Astrocyte of the cerebellum (primary cell): ENCODE measurements at regions not wholly inside any gene's neighbourhood (a gene's known extent, or its start where the extent isn't known, plus 50 kb on each side); places are given as distances from the start of the nearest gene placed in this dataset.
A peak's percentile ranks its signal among the peaks of the same experiment; 100 is the strongest.

Experiments used
- DNase-seq: peaks from one replicate; pipeline ENCODE4 v3.0.0-alpha.2; 2011; ENCODE audit warnings: low read depth
- H3K4me3 ChIP-seq: 2 replicates; pipeline ENCODE4 v1.5.1; 2011; ENCODE audit warnings: mild to moderate bottlenecking, low read depth, low read length, moderate library complexity
- CTCF ChIP-seq: IDR thresholded peaks from 2 replicates; pipeline ENCODE4 v1.5.1; 2012; ENCODE audit warnings: low read length, low read depth, moderate library complexity, mild to moderate bottlenecking; ENCODE audit errors: missing control alignments
- in situ Hi-C: cut with HindIII; loops from 2 replicates; pipeline ENCODE4 v1.10.0; 2017; ENCODE audit warnings: low sequenced_read_pairs

GRCh38 chr18:51739044-51739666, 541.7 kb upstream of the MEX3C start:
- in situ Hi-C loops = no loop called here
- TF ChIP-seq CTCF = no peak
- no peak overlapping the region for H3K4me3 ChIP-seq
- DNase-seq = no peak

- peak; percentile 75 for DNase-seq
- no peak overlapping the region for H3K4me3 ChIP-seq
- in situ Hi-C loops = no loop called here
- no peak for TF ChIP-seq CTCF
These were observed 554.4 kb upstream of the MEX3C start for GRCh38 chr18:51751901-51752300.

GRCh38 chr18:51753365-51754057, 556.0 kb upstream of the MEX3C start:
- no peak for TF ChIP-seq CTCF
- H3K4me3 ChIP-seq = no peak overlapping the region
- in situ Hi-C loops = no loop called here
- DNase-seq = no peak

- TF ChIP-seq CTCF = no peak
- in situ Hi-C loops = no loop called here
- DNase-seq = no peak
- no peak overlapping the region for H3K4me3 ChIP-seq
These were observed 557.1 kb upstream of the MEX3C start for GRCh38 chr18:51754566-51754965.

- DNase-seq = no peak
- no peak overlapping the region for H3K4me3 ChIP-seq
- in situ Hi-C loops = no loop called here
- TF ChIP-seq CTCF = no peak
These were observed 559.9 kb upstream of the MEX3C start for GRCh38 chr18:51757255-51757924.

GRCh38 chr18:51762373-51762772, 564.9 kb upstream of the MEX3C start:
- TF ChIP-seq CTCF = no peak
- DNase-seq = no peak
- in situ Hi-C loops = no loop called here
- no peak overlapping the region for H3K4me3 ChIP-seq
